Astrocyte of the cerebellum (primary cell): ENCODE measurements at regions not wholly inside any gene's neighbourhood (a gene's known extent, or its start where the extent isn't known, plus 50 kb on each side); places are given as distances from the start of the nearest gene placed in this dataset.

Source experiments
- DNase-seq: peaks from one replicate; pipeline ENCODE4 v3.0.0-alpha.2; 2011; ENCODE audit warnings: low read depth
- H3K4me3 ChIP-seq: 2 replicates; pipeline ENCODE4 v1.5.1; 2011; ENCODE audit warnings: mild to moderate bottlenecking, low read depth, low read length, moderate library complexity
- CTCF ChIP-seq: IDR thresholded peaks from 2 replicates; pipeline ENCODE4 v1.5.1; 2012; ENCODE audit warnings: low read length, low read depth, moderate library complexity, mild to moderate bottlenecking; ENCODE audit errors: missing control alignments
- in situ Hi-C: cut with HindIII; loops from 2 replicates; pipeline ENCODE4 v1.10.0; 2017; ENCODE audit warnings: low sequenced_read_pairs

- in situ Hi-C loops = no loop called here
- no peak for TF ChIP-seq CTCF
- no peak for DNase-seq
- H3K4me3 ChIP-seq = no peak overlapping the region
Measured at GRCh38 chr7:68014031-68014736, 1017.6 kb downstream of the TYW1 start.

- no peak overlapping the region for H3K4me3 ChIP-seq
- in situ Hi-C loops = no loop called here
- no peak for TF ChIP-seq CTCF
- no peak for DNase-seq
Measured at GRCh38 chr7:68015122-68015977, 1018.7 kb downstream of the TYW1 start.

- no peak overlapping the region for H3K4me3 ChIP-seq
- no peak for DNase-seq
- in situ Hi-C loops = no loop called here
- TF ChIP-seq CTCF = no peak
Measured at GRCh38 chr7:68015978-68016532, 1019.4 kb downstream of the TYW1 start.

GRCh38 chr7:68020102-68020501, 1023.5 kb downstream of the TYW1 start:
- no peak overlapping the region for H3K4me3 ChIP-seq
- in situ Hi-C loops = no loop called here
- no peak for TF ChIP-seq CTCF
- no peak for DNase-seq

- no peak for DNase-seq
- in situ Hi-C loops = no loop called here
- H3K4me3 ChIP-seq = no peak overlapping the region
- TF ChIP-seq CTCF = no peak
Measured at GRCh38 chr7:68025369-68025768, 1028.7 kb downstream of the TYW1 start.

- H3K4me3 ChIP-seq = no peak overlapping the region
- no peak for DNase-seq
- no peak for TF ChIP-seq CTCF
- in situ Hi-C loops = no loop called here
Measured at GRCh38 chr7:68030530-68030929, 1033.9 kb downstream of the TYW1 start.
